GM12878 (cell line): ENCODE measurements at regions not wholly inside any gene's neighbourhood (a gene's known extent, or its start where the extent isn't known, plus 50 kb on each side); places are given as distances from the start of the nearest gene placed in this dataset.

Source experiments
- ATAC-seq: fragments of 200-7000 bp; cut with Tn5 transposase; 3 replicates; pipeline ENCODE4 v1.9.1; 2020; ENCODE audit warnings: mild to moderate bottlenecking, moderate library complexity
- BruUV-seq: library from RNA; stranded (reverse); fragments of 400-500 nt; replicated peaks from 2 replicates; lab custom pipeline; 2021; lab: Mats Ljungman, UMichigan
- CTCF ChIA-PET: fragments of 300-600 bp; sonication (Branson Sonifier 250); formaldehyde crosslinking; extraction: SDS; loops from one replicate; lab custom pipeline; 2021; ENCODE audit warnings: inconsistent platforms; lab: Yijun Ruan, JAX
- POLR2A ChIA-PET: fragments of 350-600 bp; formaldehyde crosslinking; extraction: SDS; loops from one replicate; lab custom pipeline; 2021; ENCODE audit warnings: inconsistent platforms; lab: Charles Lee
- RAD21 ChIA-PET: fragments of 300-600 bp; sonication (Branson Sonifier 250); formaldehyde crosslinking; loops from one replicate; lab custom pipeline; 2023; ENCODE audit warnings: antibody characterized with exemption; ENCODE audit not compliant: unreplicated experiment; lab: Charles Lee
- SMC1A ChIA-PET: fragments of 300-600 bp; sonication (Branson Sonifier 250); formaldehyde crosslinking; loops from one replicate; lab custom pipeline; 2023; ENCODE audit not compliant: unreplicated experiment, uncharacterized antibody; lab: Charles Lee
- DNase-seq: peaks from one replicate; pipeline ENCODE4 v3.0.0-alpha.2; 2011; ENCODE audit warnings: low read depth, low spot score
- FAIRE-seq: peaks from 3 replicates; lab custom pipeline; 2011; peaks lifted over from hg19 to GRCh38; lab: Jason Lieb, UNC
- H2AFZ ChIP-seq: 2 replicates; pipeline ENCODE4 v1.6.0; 2011; ENCODE audit warnings: low read depth, low read length, control low read depth; ENCODE audit not compliant: control insufficient read depth
- H3K27ac ChIP-seq: 2 replicates; pipeline ENCODE4 v1.5.1; 2011; ENCODE audit warnings: control low read depth; ENCODE audit not compliant: control insufficient read depth, insufficient read depth
- H3K27me3 ChIP-seq, 2 experiments: replicated peaks in 1 of 2; 2 replicates each; pipeline versions ENCODE4 v1.6.0 to v1.6.1; 2011; ENCODE audit warnings: low read length in 1 of 2; ENCODE audit not compliant: control insufficient read depth in 2 of 2, insufficient read depth in 2 of 2
- H3K36me3 ChIP-seq, 2 experiments: 2 replicates each; pipeline ENCODE4 v1.5.1; 2011; ENCODE audit warnings: low read length in 1 of 2; ENCODE audit not compliant: control insufficient read depth in 2 of 2, insufficient read depth in 2 of 2
- H3K4me1 ChIP-seq: 2 replicates; pipeline ENCODE4 v1.6.1; 2011; ENCODE audit warnings: mild to moderate bottlenecking, low read length, moderate library complexity, mixed read lengths; ENCODE audit not compliant: control insufficient read depth, insufficient read depth
- H3K4me2 ChIP-seq: 2 replicates; pipeline ENCODE4 v1.6.0; 2011; ENCODE audit warnings: control low read depth; ENCODE audit not compliant: control insufficient read depth, insufficient read depth
- H3K4me3 ChIP-seq: fragments of 200-600 bp; sonication (generic); 2 replicates; pipeline ENCODE4 v1.5.1; 2016
- H3K79me2 ChIP-seq: 2 replicates; pipeline ENCODE4 v1.6.0; 2011; ENCODE audit warnings: low read length; ENCODE audit not compliant: control insufficient read depth, insufficient read depth
- H3K9ac ChIP-seq: 2 replicates; pipeline ENCODE4 v1.8.0; 2011; ENCODE audit warnings: low read length, control low read depth, mixed read lengths; ENCODE audit not compliant: control insufficient read depth, insufficient read depth
- H3K9me3 ChIP-seq: replicated peaks from 3 replicates; pipeline ENCODE4 v1.5.1; 2011; ENCODE audit warnings: mild to moderate bottlenecking, low read length; ENCODE audit not compliant: control insufficient read depth, insufficient read depth
- H4K20me1 ChIP-seq: 2 replicates; pipeline ENCODE4 v1.6.0; 2011; ENCODE audit not compliant: control insufficient read depth, insufficient read depth
- ASH2L ChIP-seq: fragments of 300-600, 200-600 bp; sonication (generic); IDR thresholded peaks from 2 replicates; pipeline ENCODE4 v1.6.1; 2017; ENCODE audit warnings: low read depth, mild to moderate bottlenecking, borderline replicate concordance
- BMI1 ChIP-seq: fragments of 450-650 bp; IDR thresholded peaks from 2 replicates; pipeline ENCODE4 v1.6.1; 2016; ENCODE audit warnings: mild to moderate bottlenecking, moderate library complexity, borderline replicate concordance
- CHD2 ChIP-seq: IDR thresholded peaks from 2 replicates; pipeline ENCODE4 v1.6.1; 2011; ENCODE audit warnings: low read depth, low read length, improper control_type of control experiment, borderline replicate concordance
- EZH2 ChIP-seq: IDR thresholded peaks from 2 replicates; pipeline ENCODE4 v1.6.1; 2012; ENCODE audit warnings: low read depth, mild to moderate bottlenecking, control low read depth, inconsistent platforms, low read length, borderline replicate concordance; ENCODE audit not compliant: control insufficient read depth
- KDM1A ChIP-seq: fragments of 200-600 bp; sonication (generic); IDR thresholded peaks from 2 replicates; pipeline ENCODE4 v1.6.1; 2016; ENCODE audit warnings: borderline replicate concordance
- NFXL1 ChIP-seq: fragments of 450-650 bp; IDR thresholded peaks from 2 replicates; pipeline ENCODE4 v1.6.1; 2017; ENCODE audit warnings: antibody characterized with exemption, mild to moderate bottlenecking, borderline replicate concordance
- SMAD5 ChIP-seq: IDR thresholded peaks from 2 replicates; pipeline ENCODE4 v1.6.1; 2016; ENCODE audit warnings: antibody characterized with exemption, low read depth
- ZNF24 ChIP-seq: fragments of 450-650 bp; IDR thresholded peaks from 2 replicates; pipeline ENCODE4 v1.6.1; 2017; ENCODE audit warnings: antibody characterized with exemption, mild to moderate bottlenecking
- ZNF274 ChIP-seq: IDR thresholded peaks from one replicate; pipeline ENCODE4 v1.8.0; 2011; ENCODE audit not compliant: insufficient read length, insufficient read depth
- WGBS: methylation state at CpG from one replicate; pipeline ENCODE4 v1.1.6; 2016; ENCODE audit warnings: low lambda C conversion rate; ENCODE audit not compliant: insufficient replicate concordance, insufficient coverage; ENCODE audit errors: missing lambda C conversion rate; 5-methylcytosine and 5-hydroxymethylcytosine counted together
- in situ Hi-C: fragments of 300-500 bp; cut with MboI; formaldehyde crosslinking; loops from 9 replicates; pipeline ENCODE4 v1.14.3; 2018; ENCODE audit warnings: mixed read lengths
- intact Hi-C: fragments of 100-400 bp; cut with micrococcal nuclease; formaldehyde crosslinking; loops from one replicate; pipeline ENCODE4 v1.14.2; 2022; ENCODE audit not compliant: unreplicated experiment
- TF ChIP-seq, protein P1 (sequence below): fragments of 450-650 bp; IDR thresholded peaks from 2 replicates; pipeline ENCODE4 v1.6.1; 2014; ENCODE audit warnings: mild to moderate bottlenecking
- TF ChIP-seq, protein P2 (sequence below): IDR thresholded peaks from 2 replicates; pipeline ENCODE4 v1.6.1; 2012; ENCODE audit warnings: improper control_type of control experiment, low read depth, low read length; ENCODE audit not compliant: insufficient replicate concordance
- TF ChIP-seq, protein P3 (sequence below): IDR thresholded peaks from 2 replicates; pipeline ENCODE4 v1.6.1; 2012; ENCODE audit warnings: low read depth, low read length, improper control_type of control experiment

DNA sequence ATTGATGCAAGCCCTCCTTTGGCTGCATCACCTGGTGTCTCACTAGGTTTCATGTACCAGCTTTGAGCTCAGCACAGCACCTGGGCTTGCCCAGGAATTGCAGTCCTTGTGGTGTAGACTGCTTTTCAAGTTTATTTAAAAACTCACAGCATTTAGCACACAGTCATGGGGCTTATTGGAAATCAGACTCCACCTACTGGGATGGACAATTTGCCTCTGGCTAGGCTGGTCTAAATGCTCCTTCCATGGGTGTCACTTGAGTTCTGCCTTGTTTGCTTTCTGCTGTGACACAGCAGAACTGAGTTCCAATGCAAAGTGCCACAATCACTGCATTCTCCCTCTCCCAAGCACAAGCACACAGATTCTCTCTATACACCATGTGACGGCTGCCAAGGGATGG is 453.3 kb downstream of the GABRG2 start:
- no peaks in the 10 kb centered on the region for H3K79me2 ChIP-seq
- no peak for TF ChIP-seq KDM1A
- TF ChIP-seq EZH2: no peak
- no peak for TF ChIP-seq ASH2L
- TF ChIP-seq, protein P1, sequence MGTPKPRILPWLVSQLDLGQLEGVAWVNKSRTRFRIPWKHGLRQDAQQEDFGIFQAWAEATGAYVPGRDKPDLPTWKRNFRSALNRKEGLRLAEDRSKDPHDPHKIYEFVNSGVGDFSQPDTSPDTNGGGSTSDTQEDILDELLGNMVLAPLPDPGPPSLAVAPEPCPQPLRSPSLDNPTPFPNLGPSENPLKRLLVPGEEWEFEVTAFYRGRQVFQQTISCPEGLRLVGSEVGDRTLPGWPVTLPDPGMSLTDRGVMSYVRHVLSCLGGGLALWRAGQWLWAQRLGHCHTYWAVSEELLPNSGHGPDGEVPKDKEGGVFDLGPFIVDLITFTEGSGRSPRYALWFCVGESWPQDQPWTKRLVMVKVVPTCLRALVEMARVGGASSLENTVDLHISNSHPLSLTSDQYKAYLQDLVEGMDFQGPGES: no peak
- no peak for TF ChIP-seq BMI1
- no peak for TF ChIP-seq SMAD5
- TF ChIP-seq, all 136 proteins: peak for 0
- in situ Hi-C loops (no loop called here), intact Hi-C loops (no loop called here)
- SMC1A ChIA-PET: no interaction called here
- Histone ChIP-seq H4K20me1 (no peaks in the 10 kb centered on the region), H3K36me3 (no peaks in the 10 kb centered on the region), H3K27ac (no peak overlapping the region), H3K4me2 (no peak overlapping the region), H3K9me3 (no peaks in the 10 kb centered on the region), H3K4me3 (no peak overlapping the region), H3K4me1 (no peaks in the 10 kb centered on the region), H3K27me3 (no peaks in the 10 kb centered on the region), H2AFZ (no peak overlapping the region), H3K9ac (no peak overlapping the region)
- CTCF ChIA-PET: no interaction called here
- POLR2A ChIA-PET: no interaction called here
- BruUV-seq: no TSS peak
- ATAC-seq (no peak), FAIRE-seq (no peak), DNase-seq (no peak)
- RAD21 ChIA-PET: interaction anchor here (0.5 kb wide), 1 partner anchor 12 kb away, joined by 5 read pairs; no protein-coding TSS in a partner anchor
- WGBS: 36% methylated on average over 1 of the region's 1 CpG

DNA sequence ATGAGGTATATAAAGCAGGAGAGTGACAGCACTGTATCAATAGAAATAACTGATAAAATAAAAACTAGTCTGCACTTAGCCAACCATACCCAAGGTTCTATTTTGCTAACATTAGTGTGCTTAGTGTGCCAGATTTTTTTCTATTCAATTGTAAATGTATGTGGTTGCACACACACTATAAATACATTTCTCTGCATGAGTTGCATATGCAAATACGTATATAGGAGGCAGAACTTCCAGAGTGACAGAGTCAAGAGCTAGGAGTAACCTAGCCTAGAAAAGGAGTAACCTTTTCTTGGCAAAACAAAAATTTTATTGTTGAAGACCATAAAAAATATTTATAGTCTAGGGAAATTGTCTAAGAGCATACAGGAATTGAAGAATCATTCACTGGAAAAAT is 461.6 kb downstream of the GABRG2 start:
- Histone ChIP-seq H3K79me2 (no peaks in the 10 kb centered on the region), H3K36me3 (no peaks in the 10 kb centered on the region), H2AFZ (no peak overlapping the region), H3K9me3 (no peaks in the 10 kb centered on the region), H4K20me1 (no peaks in the 10 kb centered on the region), H3K4me1 (no peaks in the 10 kb centered on the region), H3K9ac (no peak overlapping the region), H3K27ac (no peak overlapping the region), H3K27me3 (no peaks in the 10 kb centered on the region), H3K4me3 (no peak overlapping the region), H3K4me2 (no peak overlapping the region)
- WGBS: 0% methylated on average over 1 of the region's 1 CpG
- POLR2A ChIA-PET: no interaction called here
- in situ Hi-C loops: no loop called here
- FAIRE-seq (no peak), DNase-seq (no peak), ATAC-seq (peak; percentile 38)
- intact Hi-C loops: no loop called here
- SMC1A ChIA-PET: interaction anchor here (1.1 kb wide), 1 partner anchor 152 kb away, joined by 3 read pairs; no protein-coding TSS in a partner anchor
- CTCF ChIA-PET: no interaction called here
- no TSS peak for BruUV-seq
- RAD21 ChIA-PET: no interaction called here
- TF ChIP-seq NFXL1 (no peak), ZNF274 (no peak), CHD2 (no peak), ZNF24 (no peak)
- TF ChIP-seq, protein P2, sequence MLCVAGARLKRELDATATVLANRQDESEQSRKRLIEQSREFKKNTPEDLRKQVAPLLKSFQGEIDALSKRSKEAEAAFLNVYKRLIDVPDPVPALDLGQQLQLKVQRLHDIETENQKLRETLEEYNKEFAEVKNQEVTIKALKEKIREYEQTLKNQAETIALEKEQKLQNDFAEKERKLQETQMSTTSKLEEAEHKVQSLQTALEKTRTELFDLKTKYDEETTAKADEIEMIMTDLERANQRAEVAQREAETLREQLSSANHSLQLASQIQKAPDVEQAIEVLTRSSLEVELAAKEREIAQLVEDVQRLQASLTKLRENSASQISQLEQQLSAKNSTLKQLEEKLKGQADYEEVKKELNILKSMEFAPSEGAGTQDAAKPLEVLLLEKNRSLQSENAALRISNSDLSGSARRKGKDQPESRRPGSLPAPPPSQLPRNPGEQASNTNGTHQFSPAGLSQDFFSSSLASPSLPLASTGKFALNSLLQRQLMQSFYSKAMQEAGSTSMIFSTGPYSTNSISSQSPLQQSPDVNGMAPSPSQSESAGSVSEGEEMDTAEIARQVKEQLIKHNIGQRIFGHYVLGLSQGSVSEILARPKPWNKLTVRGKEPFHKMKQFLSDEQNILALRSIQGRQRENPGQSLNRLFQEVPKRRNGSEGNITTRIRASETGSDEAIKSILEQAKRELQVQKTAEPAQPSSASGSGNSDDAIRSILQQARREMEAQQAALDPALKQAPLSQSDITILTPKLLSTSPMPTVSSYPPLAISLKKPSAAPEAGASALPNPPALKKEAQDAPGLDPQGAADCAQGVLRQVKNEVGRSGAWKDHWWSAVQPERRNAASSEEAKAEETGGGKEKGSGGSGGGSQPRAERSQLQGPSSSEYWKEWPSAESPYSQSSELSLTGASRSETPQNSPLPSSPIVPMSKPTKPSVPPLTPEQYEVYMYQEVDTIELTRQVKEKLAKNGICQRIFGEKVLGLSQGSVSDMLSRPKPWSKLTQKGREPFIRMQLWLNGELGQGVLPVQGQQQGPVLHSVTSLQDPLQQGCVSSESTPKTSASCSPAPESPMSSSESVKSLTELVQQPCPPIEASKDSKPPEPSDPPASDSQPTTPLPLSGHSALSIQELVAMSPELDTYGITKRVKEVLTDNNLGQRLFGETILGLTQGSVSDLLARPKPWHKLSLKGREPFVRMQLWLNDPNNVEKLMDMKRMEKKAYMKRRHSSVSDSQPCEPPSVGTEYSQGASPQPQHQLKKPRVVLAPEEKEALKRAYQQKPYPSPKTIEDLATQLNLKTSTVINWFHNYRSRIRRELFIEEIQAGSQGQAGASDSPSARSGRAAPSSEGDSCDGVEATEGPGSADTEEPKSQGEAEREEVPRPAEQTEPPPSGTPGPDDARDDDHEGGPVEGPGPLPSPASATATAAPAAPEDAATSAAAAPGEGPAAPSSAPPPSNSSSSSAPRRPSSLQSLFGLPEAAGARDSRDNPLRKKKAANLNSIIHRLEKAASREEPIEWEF: no peak
- TF ChIP-seq, protein P3, sequence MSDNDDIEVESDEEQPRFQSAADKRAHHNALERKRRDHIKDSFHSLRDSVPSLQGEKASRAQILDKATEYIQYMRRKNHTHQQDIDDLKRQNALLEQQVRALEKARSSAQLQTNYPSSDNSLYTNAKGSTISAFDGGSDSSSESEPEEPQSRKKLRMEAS: no peak
